H1 (cell line): ENCODE measurements at regions not wholly inside any gene's neighbourhood (a gene's known extent, or its start where the extent isn't known, plus 50 kb on each side); places are given as distances from the start of the nearest gene placed in this dataset.

ENCODE experiments used
- CHD2 ChIP-seq: IDR thresholded peaks from 2 replicates; pipeline ENCODE4 v1.6.1; 2012; ENCODE audit warnings: low read length, improper control_type of control experiment
- EP300 ChIP-seq, 2 experiments: IDR thresholded peaks; 1 replicate in 1 of 2; 2 replicates in 1 of 2; pipeline ENCODE4 v1.6.1; 2011 to 2012; ENCODE audit warnings: low read depth in 2 of 2, low read length in 2 of 2, mild to moderate bottlenecking in 2 of 2, borderline replicate concordance in 1 of 2, inconsistent platforms in 1 of 2, moderate library complexity in 1 of 2
- EZH2 ChIP-seq: fragments of 200-600 bp; sonication (generic); IDR thresholded peaks from 2 replicates; pipeline ENCODE4 v1.7.1; 2012; ENCODE audit warnings: low read depth, mild to moderate bottlenecking, moderate library complexity, low read length, inconsistent platforms; ENCODE audit not compliant: severe bottlenecking
- GTF2F1 ChIP-seq: IDR thresholded peaks from 2 replicates; pipeline ENCODE4 v1.6.1; 2012; ENCODE audit warnings: low read depth, low read length, improper control_type of control experiment, borderline replicate concordance
- POLR2A ChIP-seq, 2 experiments: IDR thresholded peaks; 1 replicate in 1 of 2; 2 replicates in 1 of 2; pipeline ENCODE4 v1.6.1; 2011; ENCODE audit warnings: low read depth in 2 of 2, low read length in 2 of 2, mild to moderate bottlenecking in 2 of 2; ENCODE audit errors: control extremely low read depth in 1 of 2
- RAD21 ChIP-seq, 2 experiments: IDR thresholded peaks in 1 of 2; conservative IDR thresholded peaks in 1 of 2; 2 replicates each; pipeline ENCODE4 v1.6.1; 2011; ENCODE audit warnings: low read depth in 2 of 2, low read length in 2 of 2, improper control_type of control experiment in 1 of 2, inconsistent platforms in 1 of 2, mild to moderate bottlenecking in 1 of 2, moderate library complexity in 1 of 2
- TCF12 ChIP-seq: IDR thresholded peaks from 2 replicates; pipeline ENCODE4 v1.6.1; 2011; ENCODE audit warnings: low read depth, mild to moderate bottlenecking, low read length
- ZNF274 ChIP-seq: IDR thresholded peaks from 2 replicates; pipeline ENCODE4 v1.7.0; 2012; ENCODE audit warnings: low read length, borderline replicate concordance; ENCODE audit errors: extremely low read depth
- TF ChIP-seq, protein P1 (sequence below), 3 experiments: IDR thresholded peaks; 1 replicate in 2 of 3; 2 replicates in 1 of 3; pipeline versions ENCODE4 v1.5.1 to v1.6.1; 2011; ENCODE audit warnings: low read length in 3 of 3, mild to moderate bottlenecking in 3 of 3, inconsistent platforms in 2 of 3, low read depth in 1 of 3, moderate library complexity in 1 of 3; ENCODE audit not compliant: insufficient read depth in 1 of 3; ENCODE audit errors: control extremely low read depth in 1 of 3
- TF ChIP-seq, protein P2 (sequence below): IDR thresholded peaks from 2 replicates; pipeline ENCODE4 v1.6.1; 2011; ENCODE audit warnings: low read depth, mild to moderate bottlenecking, low read length; ENCODE audit not compliant: insufficient read depth

- TF ChIP-seq, protein P1, sequence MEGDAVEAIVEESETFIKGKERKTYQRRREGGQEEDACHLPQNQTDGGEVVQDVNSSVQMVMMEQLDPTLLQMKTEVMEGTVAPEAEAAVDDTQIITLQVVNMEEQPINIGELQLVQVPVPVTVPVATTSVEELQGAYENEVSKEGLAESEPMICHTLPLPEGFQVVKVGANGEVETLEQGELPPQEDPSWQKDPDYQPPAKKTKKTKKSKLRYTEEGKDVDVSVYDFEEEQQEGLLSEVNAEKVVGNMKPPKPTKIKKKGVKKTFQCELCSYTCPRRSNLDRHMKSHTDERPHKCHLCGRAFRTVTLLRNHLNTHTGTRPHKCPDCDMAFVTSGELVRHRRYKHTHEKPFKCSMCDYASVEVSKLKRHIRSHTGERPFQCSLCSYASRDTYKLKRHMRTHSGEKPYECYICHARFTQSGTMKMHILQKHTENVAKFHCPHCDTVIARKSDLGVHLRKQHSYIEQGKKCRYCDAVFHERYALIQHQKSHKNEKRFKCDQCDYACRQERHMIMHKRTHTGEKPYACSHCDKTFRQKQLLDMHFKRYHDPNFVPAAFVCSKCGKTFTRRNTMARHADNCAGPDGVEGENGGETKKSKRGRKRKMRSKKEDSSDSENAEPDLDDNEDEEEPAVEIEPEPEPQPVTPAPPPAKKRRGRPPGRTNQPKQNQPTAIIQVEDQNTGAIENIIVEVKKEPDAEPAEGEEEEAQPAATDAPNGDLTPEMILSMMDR (IDR thresholded peaks at IDR 0.05; ENCODE audit: control extremely low read depth in 1 of 3, insufficient read depth in 1 of 3, low read depth in 1 of 3, low read length in 3 of 3): no peak
- TF ChIP-seq ZNF274: no peak
- no peak for TF ChIP-seq TCF12
- TF ChIP-seq EP300 (IDR thresholded peaks at IDR 0.05; ENCODE audit: borderline replicate concordance in 1 of 2, low read depth in 2 of 2, low read length in 2 of 2): no peak
- no peak for TF ChIP-seq RAD21 (IDR thresholded peaks at IDR 0.05 in 1 of 2, conservative IDR thresholded peaks at IDR 0.05 in 1 of 2; ENCODE audit: low read depth in 2 of 2, low read length in 2 of 2)
- no peak for TF ChIP-seq EZH2
- TF ChIP-seq POLR2A (IDR thresholded peaks at IDR 0.05; ENCODE audit: control extremely low read depth in 1 of 2, low read depth in 2 of 2, low read length in 2 of 2): no peak
- no peak for TF ChIP-seq CHD2
- TF ChIP-seq, protein P2, sequence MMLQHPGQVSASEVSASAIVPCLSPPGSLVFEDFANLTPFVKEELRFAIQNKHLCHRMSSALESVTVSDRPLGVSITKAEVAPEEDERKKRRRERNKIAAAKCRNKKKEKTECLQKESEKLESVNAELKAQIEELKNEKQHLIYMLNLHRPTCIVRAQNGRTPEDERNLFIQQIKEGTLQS: no peak
- no peak for TF ChIP-seq GTF2F1
Observed at GRCh38 chr11:16460508-16460907, 104.2 kb upstream of the SOX6 start.
